ENCODE measurements at regions not wholly inside any gene's neighbourhood (a gene's known extent, or its start where the extent isn't known, plus 50 kb on each side); places are given as distances from the start of the nearest gene placed in this dataset.
"Not testable (repeated sequence)": the region's sequence is repeated elsewhere in the genome, so short reads cannot be mapped to it uniquely, and the experiment has no call there.

DNA sequence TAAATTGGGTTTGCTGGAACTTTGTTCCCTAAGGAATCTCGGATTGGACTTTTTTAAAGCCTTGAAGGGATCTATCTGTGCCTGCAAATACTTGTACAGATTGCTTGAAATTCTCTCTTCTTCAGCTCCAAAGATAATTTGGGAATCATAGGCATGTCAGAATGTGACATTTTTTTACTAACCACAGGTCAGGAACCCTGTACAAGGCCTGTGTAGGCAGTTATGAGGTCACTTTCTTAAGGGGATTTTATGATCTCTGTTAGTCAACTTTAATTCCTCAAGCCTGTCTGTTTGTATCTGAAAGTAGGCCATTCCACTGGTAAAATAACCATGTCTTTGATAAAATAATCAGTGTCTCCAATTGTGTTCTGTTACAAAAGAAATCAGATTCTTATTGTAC, 369.9 kb upstream of the NPAP1 start:
- TF ChIP-seq, protein P1, sequence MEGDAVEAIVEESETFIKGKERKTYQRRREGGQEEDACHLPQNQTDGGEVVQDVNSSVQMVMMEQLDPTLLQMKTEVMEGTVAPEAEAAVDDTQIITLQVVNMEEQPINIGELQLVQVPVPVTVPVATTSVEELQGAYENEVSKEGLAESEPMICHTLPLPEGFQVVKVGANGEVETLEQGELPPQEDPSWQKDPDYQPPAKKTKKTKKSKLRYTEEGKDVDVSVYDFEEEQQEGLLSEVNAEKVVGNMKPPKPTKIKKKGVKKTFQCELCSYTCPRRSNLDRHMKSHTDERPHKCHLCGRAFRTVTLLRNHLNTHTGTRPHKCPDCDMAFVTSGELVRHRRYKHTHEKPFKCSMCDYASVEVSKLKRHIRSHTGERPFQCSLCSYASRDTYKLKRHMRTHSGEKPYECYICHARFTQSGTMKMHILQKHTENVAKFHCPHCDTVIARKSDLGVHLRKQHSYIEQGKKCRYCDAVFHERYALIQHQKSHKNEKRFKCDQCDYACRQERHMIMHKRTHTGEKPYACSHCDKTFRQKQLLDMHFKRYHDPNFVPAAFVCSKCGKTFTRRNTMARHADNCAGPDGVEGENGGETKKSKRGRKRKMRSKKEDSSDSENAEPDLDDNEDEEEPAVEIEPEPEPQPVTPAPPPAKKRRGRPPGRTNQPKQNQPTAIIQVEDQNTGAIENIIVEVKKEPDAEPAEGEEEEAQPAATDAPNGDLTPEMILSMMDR (IDR thresholded peaks at IDR 0.05; ENCODE audit: insufficient read depth, low read depth, low read length), result not testable (repeated sequence)
- TF ChIP-seq EZH2 (IDR thresholded peaks at IDR 0.05; ENCODE audit: insufficient read depth, low read length), result not testable (repeated sequence)
